ENCODE measurements at regions not wholly inside any gene's neighbourhood (a gene's known extent, or its start where the extent isn't known, plus 50 kb on each side); places are given as distances from the start of the nearest gene placed in this dataset.

DNA sequence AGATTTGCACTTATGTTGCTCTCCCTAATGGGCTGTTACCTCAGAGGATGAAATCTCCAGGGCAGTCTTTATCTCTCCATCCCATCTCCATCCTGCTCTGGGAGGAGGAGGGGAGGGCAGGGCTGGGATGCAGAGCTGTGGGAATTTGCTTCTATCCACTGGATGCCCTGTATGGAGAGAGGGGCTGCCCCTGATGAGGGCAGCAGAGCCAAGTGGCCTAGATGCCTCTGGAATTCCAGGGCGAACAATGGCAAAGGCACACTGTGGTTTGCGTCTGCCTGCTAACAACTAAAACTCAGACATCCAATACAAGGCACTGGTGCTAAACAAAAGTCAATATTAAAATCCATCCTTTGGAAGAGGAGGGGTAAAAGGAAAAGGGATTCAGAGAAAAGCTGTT is 165.1 kb downstream of the COG6 start (continued):
- no peak for TF ChIP-seq ZNF23 (tag by site-specific recombination; IDR thresholded peaks at IDR 0.05; ENCODE audit: borderline replicate concordance)
- no peak for TF ChIP-seq ZNF776 (tag by site-specific recombination; IDR thresholded peaks at IDR 0.05; ENCODE audit: borderline replicate concordance)
- TF ChIP-seq ZNF214 (tag by site-specific recombination; IDR thresholded peaks at IDR 0.05; ENCODE audit: borderline replicate concordance), result no peak
- TF ChIP-seq, protein P1, sequence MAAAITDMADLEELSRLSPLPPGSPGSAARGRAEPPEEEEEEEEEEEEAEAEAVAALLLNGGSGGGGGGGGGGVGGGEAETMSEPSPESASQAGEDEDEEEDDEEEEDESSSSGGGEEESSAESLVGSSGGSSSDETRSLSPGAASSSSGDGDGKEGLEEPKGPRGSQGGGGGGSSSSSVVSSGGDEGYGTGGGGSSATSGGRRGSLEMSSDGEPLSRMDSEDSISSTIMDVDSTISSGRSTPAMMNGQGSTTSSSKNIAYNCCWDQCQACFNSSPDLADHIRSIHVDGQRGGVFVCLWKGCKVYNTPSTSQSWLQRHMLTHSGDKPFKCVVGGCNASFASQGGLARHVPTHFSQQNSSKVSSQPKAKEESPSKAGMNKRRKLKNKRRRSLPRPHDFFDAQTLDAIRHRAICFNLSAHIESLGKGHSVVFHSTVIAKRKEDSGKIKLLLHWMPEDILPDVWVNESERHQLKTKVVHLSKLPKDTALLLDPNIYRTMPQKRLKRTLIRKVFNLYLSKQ (tag by site-specific recombination; IDR thresholded peaks at IDR 0.05; ENCODE audit: borderline replicate concordance), result no peak
- TF ChIP-seq ZSCAN30 (tag by site-specific recombination; IDR thresholded peaks at IDR 0.05), result no peak
- TF ChIP-seq ZNF350 (tag by site-specific recombination; IDR thresholded peaks at IDR 0.05), result no peak
- TF ChIP-seq ZNF157 (tag by site-specific recombination; IDR thresholded peaks at IDR 0.05), result no peak
- no peak for TF ChIP-seq ZNF707 (tag by site-specific recombination; IDR thresholded peaks at IDR 0.05)
- no peak for TF ChIP-seq ZNF404 (tag by site-specific recombination; IDR thresholded peaks at IDR 0.05)
- no peak for TF ChIP-seq KLF7 (tag by site-specific recombination; IDR thresholded peaks at IDR 0.05; ENCODE audit: borderline replicate concordance)

DNA sequence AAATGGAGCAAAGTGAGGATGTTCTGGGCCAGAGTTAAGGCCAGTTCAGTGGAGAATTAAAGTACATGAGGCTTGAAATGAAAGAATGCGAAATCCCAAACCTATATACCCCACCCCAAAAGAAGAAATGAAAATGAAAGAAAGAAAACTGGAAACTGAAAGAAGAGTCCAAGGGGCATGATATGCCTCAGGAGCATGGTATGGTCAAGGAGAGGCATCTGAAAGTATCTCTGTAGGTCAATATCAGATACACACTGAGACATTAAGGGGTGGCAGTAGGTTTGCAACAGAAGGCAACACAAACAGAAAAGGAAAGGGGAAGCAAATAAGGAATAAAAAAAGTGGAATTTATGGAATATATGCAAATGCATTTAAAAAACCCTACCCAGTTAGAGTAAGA is 166.5 kb downstream of the COG6 start:
- ChIA-PET POLR2A (no interaction called here), CTCF (no interaction called here)
- Histone ChIP-seq H3K27ac (ENCODE audit: extremely low read depth, low read depth, low read length) (no peak overlapping the region), H3K36me3 (ENCODE audit: control insufficient read depth in 2 of 2, insufficient read depth in 1 of 2, low read length in 2 of 2) (no peaks in the 10 kb centered on the region), H3K9me3 (ENCODE audit: control insufficient read depth, insufficient read depth, low read depth, low read length) (no peaks in the 10 kb centered on the region), H3K4me1 (ENCODE audit: control insufficient read depth, insufficient read depth, low read length) (no peaks in the 10 kb centered on the region), H3K4me3 (ENCODE audit: low read depth, low read length) (no peak overlapping the region)
- TF ChIP-seq, protein P2, sequence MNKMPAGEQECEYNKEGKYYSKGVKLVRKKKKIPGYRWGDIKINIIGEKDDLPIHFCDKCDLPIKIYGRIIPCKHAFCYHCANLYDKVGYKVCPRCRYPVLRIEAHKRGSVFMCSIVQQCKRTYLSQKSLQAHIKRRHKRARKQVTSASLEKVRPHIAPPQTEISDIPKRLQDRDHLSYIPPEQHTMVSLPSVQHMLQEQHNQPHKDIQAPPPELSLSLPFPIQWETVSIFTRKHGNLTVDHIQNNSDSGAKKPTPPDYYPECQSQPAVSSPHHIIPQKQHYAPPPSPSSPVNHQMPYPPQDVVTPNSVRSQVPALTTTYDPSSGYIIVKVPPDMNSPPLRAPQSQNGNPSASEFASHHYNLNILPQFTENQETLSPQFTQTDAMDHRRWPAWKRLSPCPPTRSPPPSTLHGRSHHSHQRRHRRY (tag by site-specific recombination; IDR thresholded peaks at IDR 0.05), result no peak
- no peak for TF ChIP-seq ZBTB7A (tag by site-specific recombination; IDR thresholded peaks at IDR 0.05; ENCODE audit: low read depth)
- TF ChIP-seq, protein P3, sequence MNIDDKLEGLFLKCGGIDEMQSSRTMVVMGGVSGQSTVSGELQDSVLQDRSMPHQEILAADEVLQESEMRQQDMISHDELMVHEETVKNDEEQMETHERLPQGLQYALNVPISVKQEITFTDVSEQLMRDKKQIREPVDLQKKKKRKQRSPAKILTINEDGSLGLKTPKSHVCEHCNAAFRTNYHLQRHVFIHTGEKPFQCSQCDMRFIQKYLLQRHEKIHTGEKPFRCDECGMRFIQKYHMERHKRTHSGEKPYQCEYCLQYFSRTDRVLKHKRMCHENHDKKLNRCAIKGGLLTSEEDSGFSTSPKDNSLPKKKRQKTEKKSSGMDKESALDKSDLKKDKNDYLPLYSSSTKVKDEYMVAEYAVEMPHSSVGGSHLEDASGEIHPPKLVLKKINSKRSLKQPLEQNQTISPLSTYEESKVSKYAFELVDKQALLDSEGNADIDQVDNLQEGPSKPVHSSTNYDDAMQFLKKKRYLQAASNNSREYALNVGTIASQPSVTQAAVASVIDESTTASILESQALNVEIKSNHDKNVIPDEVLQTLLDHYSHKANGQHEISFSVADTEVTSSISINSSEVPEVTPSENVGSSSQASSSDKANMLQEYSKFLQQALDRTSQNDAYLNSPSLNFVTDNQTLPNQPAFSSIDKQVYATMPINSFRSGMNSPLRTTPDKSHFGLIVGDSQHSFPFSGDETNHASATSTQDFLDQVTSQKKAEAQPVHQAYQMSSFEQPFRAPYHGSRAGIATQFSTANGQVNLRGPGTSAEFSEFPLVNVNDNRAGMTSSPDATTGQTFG (tag by site-specific recombination; IDR thresholded peaks at IDR 0.05; ENCODE audit: borderline replicate concordance), result no peak
- TF ChIP-seq OSR2 (tag by site-specific recombination; IDR thresholded peaks at IDR 0.05), result no peak
- no peak for TF ChIP-seq GLI2 (tag by site-specific recombination; IDR thresholded peaks at IDR 0.05; ENCODE audit: borderline replicate concordance, low read depth)
- no peak for TF ChIP-seq EGR2 (tag by site-specific recombination; IDR thresholded peaks at IDR 0.05; ENCODE audit: low read depth)
- TF ChIP-seq, protein P4, sequence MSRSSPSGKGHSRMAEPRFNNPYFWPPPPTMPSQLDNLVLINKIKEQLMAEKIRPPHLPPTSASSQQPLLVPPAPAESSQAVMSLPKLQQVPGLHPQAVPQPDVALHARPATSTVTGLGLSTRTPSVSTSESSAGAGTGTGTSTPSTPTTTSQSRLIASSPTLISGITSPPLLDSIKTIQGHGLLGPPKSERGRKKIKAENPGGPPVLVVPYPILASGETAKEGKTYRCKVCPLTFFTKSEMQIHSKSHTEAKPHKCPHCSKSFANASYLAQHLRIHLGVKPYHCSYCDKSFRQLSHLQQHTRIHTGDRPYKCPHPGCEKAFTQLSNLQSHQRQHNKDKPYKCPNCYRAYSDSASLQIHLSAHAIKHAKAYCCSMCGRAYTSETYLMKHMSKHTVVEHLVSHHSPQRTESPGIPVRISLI (tag by site-specific recombination; IDR thresholded peaks at IDR 0.05), result no peak
- no peak for TF ChIP-seq ZNF626 (tag by site-specific recombination; IDR thresholded peaks at IDR 0.05)
- no peak for TF ChIP-seq ZNF837 (tag by site-specific recombination; IDR thresholded peaks at IDR 0.05)
- no peak for TF ChIP-seq ZNF132 (tag by site-specific recombination; IDR thresholded peaks at IDR 0.05; ENCODE audit: borderline replicate concordance)
- no peak for TF ChIP-seq ZBTB48 (tag by site-specific recombination; IDR thresholded peaks at IDR 0.05)
- no peak for TF ChIP-seq ZNF121 (tag by site-specific recombination; IDR thresholded peaks at IDR 0.05)
- no peak for TF ChIP-seq MEIS1 (CRISPR knock-in tag; IDR thresholded peaks at IDR 0.05; ENCODE audit: borderline replicate concordance)
- TF ChIP-seq ZNF776 (tag by site-specific recombination; IDR thresholded peaks at IDR 0.05; ENCODE audit: borderline replicate concordance), result no peak
- no peak for TF ChIP-seq ZNF571 (tag by site-specific recombination; IDR thresholded peaks at IDR 0.05)
- TF ChIP-seq ZNF792 (tag by site-specific recombination; IDR thresholded peaks at IDR 0.05), result no peak
- TF ChIP-seq ZNF10 (tag by site-specific recombination; IDR thresholded peaks at IDR 0.05), result no peak
- TF ChIP-seq, protein P5, sequence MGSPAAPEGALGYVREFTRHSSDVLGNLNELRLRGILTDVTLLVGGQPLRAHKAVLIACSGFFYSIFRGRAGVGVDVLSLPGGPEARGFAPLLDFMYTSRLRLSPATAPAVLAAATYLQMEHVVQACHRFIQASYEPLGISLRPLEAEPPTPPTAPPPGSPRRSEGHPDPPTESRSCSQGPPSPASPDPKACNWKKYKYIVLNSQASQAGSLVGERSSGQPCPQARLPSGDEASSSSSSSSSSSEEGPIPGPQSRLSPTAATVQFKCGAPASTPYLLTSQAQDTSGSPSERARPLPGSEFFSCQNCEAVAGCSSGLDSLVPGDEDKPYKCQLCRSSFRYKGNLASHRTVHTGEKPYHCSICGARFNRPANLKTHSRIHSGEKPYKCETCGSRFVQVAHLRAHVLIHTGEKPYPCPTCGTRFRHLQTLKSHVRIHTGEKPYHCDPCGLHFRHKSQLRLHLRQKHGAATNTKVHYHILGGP (tag by site-specific recombination; IDR thresholded peaks at IDR 0.05), result no peak
- TF ChIP-seq ZNF133 (tag by site-specific recombination; IDR thresholded peaks at IDR 0.05), result no peak
